ENCODE measurements at regions not wholly inside any gene's neighbourhood (a gene's known extent, or its start where the extent isn't known, plus 50 kb on each side); places are given as distances from the start of the nearest gene placed in this dataset.

DNA sequence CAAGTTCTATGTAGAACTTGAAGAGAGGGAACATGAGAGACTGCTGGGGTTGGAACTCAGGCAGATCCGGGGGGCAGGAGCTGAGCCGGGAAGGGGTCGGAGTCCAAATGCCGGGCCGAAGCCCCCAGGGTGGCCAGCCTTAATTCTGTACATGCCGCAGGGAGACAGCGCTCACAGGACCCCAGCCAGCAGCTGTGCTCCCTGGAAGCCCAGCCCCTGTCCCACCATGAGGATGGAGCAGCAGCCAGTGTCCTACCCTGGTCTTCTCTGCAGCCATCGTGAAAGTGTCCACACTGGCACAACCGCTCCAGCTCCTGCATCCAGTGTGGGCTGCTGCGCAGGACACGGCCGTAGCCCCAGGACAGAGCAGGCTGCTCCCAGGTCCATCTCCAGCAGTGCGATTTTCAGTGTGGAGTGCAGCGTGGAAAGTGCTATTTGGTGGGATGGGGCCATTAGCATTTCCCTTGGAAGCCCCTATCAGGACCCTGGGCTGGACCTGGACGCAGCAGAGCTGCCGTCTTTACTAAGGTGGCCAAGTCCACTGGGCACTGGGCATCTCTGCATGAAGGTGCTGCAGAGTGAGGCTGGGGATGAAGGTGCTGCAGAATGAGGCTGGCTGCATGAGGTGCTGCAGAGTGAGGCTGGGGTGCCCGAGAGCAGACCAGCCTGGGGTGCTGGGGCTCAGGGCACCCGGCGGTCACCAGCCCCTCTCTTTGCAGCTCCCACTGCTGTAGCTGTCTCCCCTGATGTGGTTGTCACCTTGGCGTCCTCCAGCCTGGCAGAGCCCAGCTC, 737.4 kb downstream of the BRD1 start:
- Histone ChIP-seq H3K36me3 (no peaks in the 10 kb centered on the region), H3K27me3 (peaks cover 0 to 77% of the 10 kb centered on the region in 2 donors), H3K27ac (no peak overlapping the region), H3K4me1 (no peaks in the 10 kb centered on the region), H3K4me3 (no peak overlapping the region), H3K9me3 (no peaks in the 10 kb centered on the region)
- DNase-seq = peak in 1 of 4 donors; percentile 51
- ATAC-seq = no peak
- TF ChIP-seq, protein P1, sequence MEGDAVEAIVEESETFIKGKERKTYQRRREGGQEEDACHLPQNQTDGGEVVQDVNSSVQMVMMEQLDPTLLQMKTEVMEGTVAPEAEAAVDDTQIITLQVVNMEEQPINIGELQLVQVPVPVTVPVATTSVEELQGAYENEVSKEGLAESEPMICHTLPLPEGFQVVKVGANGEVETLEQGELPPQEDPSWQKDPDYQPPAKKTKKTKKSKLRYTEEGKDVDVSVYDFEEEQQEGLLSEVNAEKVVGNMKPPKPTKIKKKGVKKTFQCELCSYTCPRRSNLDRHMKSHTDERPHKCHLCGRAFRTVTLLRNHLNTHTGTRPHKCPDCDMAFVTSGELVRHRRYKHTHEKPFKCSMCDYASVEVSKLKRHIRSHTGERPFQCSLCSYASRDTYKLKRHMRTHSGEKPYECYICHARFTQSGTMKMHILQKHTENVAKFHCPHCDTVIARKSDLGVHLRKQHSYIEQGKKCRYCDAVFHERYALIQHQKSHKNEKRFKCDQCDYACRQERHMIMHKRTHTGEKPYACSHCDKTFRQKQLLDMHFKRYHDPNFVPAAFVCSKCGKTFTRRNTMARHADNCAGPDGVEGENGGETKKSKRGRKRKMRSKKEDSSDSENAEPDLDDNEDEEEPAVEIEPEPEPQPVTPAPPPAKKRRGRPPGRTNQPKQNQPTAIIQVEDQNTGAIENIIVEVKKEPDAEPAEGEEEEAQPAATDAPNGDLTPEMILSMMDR (IDR thresholded peaks at IDR 0.05) = no peak
- intact Hi-C loops (cut with DNase I) = no loop called here

DNA sequence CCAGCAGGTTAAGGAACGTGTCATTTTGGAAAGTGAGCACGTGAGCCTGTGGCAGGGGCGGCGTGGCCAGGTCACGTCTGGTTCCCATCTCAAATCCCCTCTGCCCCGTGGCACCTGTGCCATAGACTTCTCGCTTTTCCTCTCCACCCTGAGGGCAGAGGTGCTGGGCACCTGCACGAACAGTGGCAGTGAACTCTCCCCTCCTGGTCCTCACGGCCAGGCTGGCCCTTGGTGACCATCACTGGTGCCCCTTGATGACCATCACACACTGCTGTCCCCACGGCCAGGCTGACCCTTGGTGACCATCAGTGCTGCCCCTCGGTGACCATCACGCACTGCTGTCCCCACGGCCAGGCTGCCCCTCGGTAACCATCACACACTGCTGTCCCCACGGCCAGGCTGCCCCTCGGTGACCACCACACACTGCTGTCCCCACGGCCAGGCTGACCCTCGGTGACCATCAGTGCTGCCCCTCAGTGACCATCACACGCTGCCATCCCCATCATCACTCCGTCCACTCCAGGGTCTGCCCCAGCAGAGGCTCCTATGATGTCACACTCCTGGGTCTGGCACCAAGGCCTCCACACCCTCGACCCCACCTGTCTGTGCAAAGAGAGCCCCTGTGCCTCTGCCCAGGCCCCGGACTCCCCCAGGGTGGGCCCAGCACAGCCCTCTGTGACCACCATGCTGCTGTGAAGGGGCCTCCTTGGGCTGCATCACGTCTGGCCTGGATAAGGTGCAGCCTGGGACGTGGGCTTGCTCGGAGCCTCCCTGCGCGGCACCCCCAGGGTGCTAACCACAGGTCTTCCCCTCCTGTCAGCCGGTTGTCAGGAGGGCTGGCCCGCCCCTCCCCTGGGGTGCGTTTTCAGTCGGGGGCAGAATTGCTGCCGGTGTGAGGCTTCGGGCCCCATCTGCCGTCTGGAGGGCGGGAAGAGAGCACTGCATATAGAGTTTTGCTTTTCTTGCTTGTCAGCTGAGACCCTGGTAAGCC, 738.6 kb downstream of the BRD1 start:
- Histone ChIP-seq H3K36me3 (no peaks in the 10 kb centered on the region), H3K27ac (no peak overlapping the region), H3K4me3 (no peak overlapping the region), H3K4me1 (no peaks in the 10 kb centered on the region), H3K9me3 (no peaks in the 10 kb centered on the region), H3K27me3 (peaks cover 0 to 71% of the 10 kb centered on the region in 2 donors)
- intact Hi-C loops (cut with DNase I) = no loop called here
- TF ChIP-seq, protein P1 (IDR thresholded peaks at IDR 0.05) = no peak
- peak in 1 of 4 donors; percentile 61 for DNase-seq
- no peak for ATAC-seq

DNA sequence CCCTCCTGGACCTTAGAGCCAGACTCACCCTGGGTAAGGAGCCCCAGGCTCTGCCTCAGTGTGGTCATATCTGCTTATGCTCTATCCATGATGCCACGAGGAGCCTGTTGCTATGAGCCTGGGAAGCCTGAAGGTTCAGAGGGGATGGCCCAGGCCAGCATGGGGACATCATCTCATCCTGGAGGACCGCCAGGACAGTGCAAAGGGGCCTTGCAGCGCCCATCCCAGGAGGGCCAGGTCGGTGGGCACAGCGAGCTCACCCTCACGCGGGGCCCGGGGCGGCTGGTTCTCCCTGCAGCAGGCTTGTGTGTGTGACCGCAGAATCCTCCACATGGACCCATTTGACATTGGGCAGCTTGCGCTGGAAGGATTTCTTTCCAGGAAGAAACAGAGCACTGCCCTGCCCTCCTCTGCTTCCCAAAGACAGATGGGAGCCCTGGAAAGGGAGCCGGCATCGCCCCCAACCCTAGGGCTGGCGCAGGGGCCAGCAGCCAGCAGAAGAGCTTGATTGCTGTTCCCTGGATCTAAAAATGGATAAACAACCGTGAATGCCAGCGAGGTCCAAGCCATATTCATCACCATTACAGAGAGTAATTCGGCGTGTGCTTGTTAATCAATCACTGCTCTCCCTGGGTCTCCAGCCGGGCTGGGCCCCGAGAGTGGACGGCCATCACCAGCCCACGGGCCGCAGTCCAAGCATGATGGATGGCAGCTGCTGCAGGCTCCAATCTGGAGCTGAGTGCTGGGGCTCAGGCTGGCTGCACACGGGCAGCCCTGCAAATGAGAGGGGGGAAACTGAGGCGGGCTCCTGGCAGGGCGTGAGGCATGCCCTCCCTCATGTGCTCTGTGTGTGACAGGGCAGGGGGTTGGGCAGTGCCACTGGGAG, 739.7 kb downstream of the BRD1 start:
- DNase-seq = peak in 1 of 4 donors; percentile 62
- Histone ChIP-seq H3K27me3 (peaks cover 0 to 66% of the 10 kb centered on the region in 2 donors), H3K4me3 (no peak overlapping the region)

DNA sequence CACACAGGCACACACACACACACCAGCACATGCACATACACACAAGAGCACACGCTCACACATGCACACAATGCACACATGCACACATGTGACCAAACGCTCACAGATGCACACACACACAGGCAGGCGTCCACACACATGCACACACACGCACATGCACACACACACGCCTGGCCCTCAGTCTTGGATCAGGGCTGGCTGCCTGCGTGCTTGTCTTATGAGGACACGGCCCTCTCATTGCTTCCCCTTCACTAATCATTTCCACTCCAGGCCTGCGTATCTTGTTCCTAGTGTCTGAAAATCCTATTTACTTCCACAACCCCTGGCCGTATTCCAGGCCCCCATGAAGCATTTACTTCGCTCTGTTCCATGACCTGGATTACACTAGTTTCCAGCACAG, 740.5 kb downstream of the BRD1 start:
- Histone ChIP-seq H3K4me1 (no peaks in the 10 kb centered on the region), H3K27ac (no peak overlapping the region), H3K9me3 (no peaks in the 10 kb centered on the region), H3K27me3 (peaks cover 0 to 63% of the 10 kb centered on the region in 2 donors), H3K36me3 (no peaks in the 10 kb centered on the region), H3K4me3 (no peak overlapping the region)
- intact Hi-C loops (cut with DNase I) = no loop called here
- TF ChIP-seq, protein P1 (IDR thresholded peaks at IDR 0.05) = no peak
- ATAC-seq = no peak
- peak in 2 of 4 donors; percentile 30 to 38 for DNase-seq

More for the DNA sequence above, 739.7 kb downstream of the BRD1 start:
- H3K9me3 ChIP-seq = no peaks in the 10 kb centered on the region
- TF ChIP-seq, protein P1 (IDR thresholded peaks at IDR 0.05) = no peak
- no peaks in the 10 kb centered on the region for H3K36me3 ChIP-seq
- no peaks in the 10 kb centered on the region for H3K4me1 ChIP-seq
- no peak for ATAC-seq
- intact Hi-C loops (cut with DNase I) = no loop called here
- no peak overlapping the region for H3K27ac ChIP-seq

Measured in left lung (tissue), 4 donors.